PFSK-1 (cell line): ENCODE measurements at regions not wholly inside any gene's neighbourhood (a gene's known extent, or its start where the extent isn't known, plus 50 kb on each side); places are given as distances from the start of the nearest gene placed in this dataset.

Experiments used
- FOXP2 ChIP-seq: optimal IDR thresholded peaks from 2 replicates; pipeline ENCODE3; 2011; ENCODE audit warnings: borderline replicate concordance, control low read depth, inconsistent platforms; ENCODE audit not compliant: insufficient read depth; ENCODE audit errors: extremely low read length, extremely low read depth
- POLR2AphosphoS5 ChIP-seq: IDR thresholded peaks from 2 replicates; pipeline ENCODE4 v1.6.1; 2012; ENCODE audit warnings: low read depth, mild to moderate bottlenecking, control low read depth, low read length, moderate library complexity
- REST ChIP-seq, 2 experiments: IDR thresholded peaks; 2 replicates each; pipeline versions ENCODE4 v1.6.1 to v1.8.0; 2011 to 2012; ENCODE audit warnings: low read depth in 2 of 2, low read length in 2 of 2, control low read depth in 1 of 2, inconsistent platforms in 1 of 2, mild to moderate bottlenecking in 1 of 2, moderate library complexity in 1 of 2; ENCODE audit not compliant: insufficient read depth in 1 of 2
- SIN3A ChIP-seq: IDR thresholded peaks from 2 replicates; pipeline ENCODE4 v1.6.1; 2012; ENCODE audit warnings: mild to moderate bottlenecking, low read length, moderate library complexity, borderline replicate concordance; ENCODE audit not compliant: insufficient read depth
- TAF1 ChIP-seq: IDR thresholded peaks from 2 replicates; pipeline ENCODE4 v1.6.1; 2012; ENCODE audit warnings: low read length, control low read depth, borderline replicate concordance; ENCODE audit not compliant: insufficient read depth

GRCh38 chr3:99134986-99135385, 233.5 kb upstream of the DCBLD2 start:
- TF ChIP-seq TAF1 (no peak), FOXP2 (no peak), POLR2AphosphoS5 (no peak), REST (IDR thresholded peaks at IDR 0.05; ENCODE audit: insufficient read depth in 1 of 2, low read depth in 2 of 2, low read length in 2 of 2) (no peak), SIN3A (no peak)

GRCh38 chr3:99131876-99132275, 230.4 kb upstream of the DCBLD2 start:
- TF ChIP-seq POLR2AphosphoS5 = no peak
- TF ChIP-seq FOXP2 = no peak

- TF ChIP-seq REST (IDR thresholded peaks at IDR 0.05; ENCODE audit: insufficient read depth in 1 of 2, low read depth in 2 of 2, low read length in 2 of 2) (no peak), POLR2AphosphoS5 (no peak), SIN3A (no peak), TAF1 (no peak), FOXP2 (no peak)
Measured at GRCh38 chr3:99128725-99129505, 227.4 kb upstream of the DCBLD2 start.

GRCh38 chr3:99128235-99128634, 226.7 kb upstream of the DCBLD2 start:
- TF ChIP-seq POLR2AphosphoS5 = no peak
- no peak for TF ChIP-seq REST (IDR thresholded peaks at IDR 0.05; ENCODE audit: insufficient read depth in 1 of 2, low read depth in 2 of 2, low read length in 2 of 2)
- TF ChIP-seq TAF1 = no peak
- TF ChIP-seq SIN3A = no peak
- TF ChIP-seq FOXP2 = no peak

- TF ChIP-seq REST (IDR thresholded peaks at IDR 0.05; ENCODE audit: insufficient read depth in 1 of 2, low read depth in 2 of 2, low read length in 2 of 2) (no peak), FOXP2 (no peak), TAF1 (no peak)
Measured at GRCh38 chr3:99126316-99126715, 224.8 kb upstream of the DCBLD2 start.
